SJCRH30 (cell line): ENCODE measurements at regions not wholly inside any gene's neighbourhood (a gene's known extent, or its start where the extent isn't known, plus 50 kb on each side); places are given as distances from the start of the nearest gene placed in this dataset.
"Not testable (repeated sequence)": the region's sequence is repeated elsewhere in the genome, so short reads cannot be mapped to it uniquely, and the experiment has no call there.

ENCODE experiments used
- DNase-seq, 2 experiments: peaks; one replicate each; pipeline ENCODE4 v3.0.0-alpha.2; 2015 to 2020
- H3K27ac ChIP-seq: fragments of 250-450 bp; sonication (Bioruptor Pico); 2 replicates; pipeline ENCODE4 v1.5.1; 2020; ENCODE audit warnings: mild to moderate bottlenecking, moderate library complexity
- H3K27me3 ChIP-seq: fragments of 250-450 bp; sonication (Bioruptor Pico); 2 replicates; pipeline ENCODE4 v1.5.1; 2020; ENCODE audit warnings: mild to moderate bottlenecking, moderate library complexity
- H3K36me3 ChIP-seq: fragments of 250-450 bp; sonication (Bioruptor Pico); 2 replicates; pipeline ENCODE4 v1.5.1; 2020; ENCODE audit warnings: mild to moderate bottlenecking, moderate library complexity
- H3K4me1 ChIP-seq: fragments of 250-450 bp; sonication (Bioruptor Pico); 2 replicates; pipeline ENCODE4 v1.5.1; 2020; ENCODE audit warnings: mild to moderate bottlenecking, moderate library complexity
- H3K4me3 ChIP-seq: fragments of 250-450 bp; sonication (Bioruptor Pico); 2 replicates; pipeline ENCODE4 v1.5.1; 2020; ENCODE audit warnings: mild to moderate bottlenecking, moderate library complexity
- H3K9me3 ChIP-seq: fragments of 250-450 bp; sonication (Bioruptor Pico); replicated peaks from 2 replicates; pipeline ENCODE4 v1.5.1; 2020; ENCODE audit warnings: mild to moderate bottlenecking, moderate library complexity

GRCh38 chr9:31848505-31849285, 535.7 kb upstream of the ACO1 start:
- no peaks in the 10 kb centered on the region for H3K4me1 ChIP-seq
- DNase-seq, result peak; percentile 26 to 32
- H3K27me3 ChIP-seq, result no peaks in the 10 kb centered on the region
- H3K4me3 ChIP-seq, result peak overlapping the region; percentile 46
- H3K27ac ChIP-seq, result peak overlapping the region; percentile 50
- H3K36me3 ChIP-seq, result no peaks in the 10 kb centered on the region
- H3K9me3 ChIP-seq, result no peaks in the 10 kb centered on the region

GRCh38 chr9:31854187-31854586, 530.3 kb upstream of the ACO1 start:
- Histone ChIP-seq H3K27ac (no peak overlapping the region), H3K4me1 (no peaks in the 10 kb centered on the region), H3K4me3 (no peak overlapping the region), H3K36me3 (no peaks in the 10 kb centered on the region), H3K27me3 (no peaks in the 10 kb centered on the region), H3K9me3 (no peaks in the 10 kb centered on the region)
- no peak for DNase-seq

DNA sequence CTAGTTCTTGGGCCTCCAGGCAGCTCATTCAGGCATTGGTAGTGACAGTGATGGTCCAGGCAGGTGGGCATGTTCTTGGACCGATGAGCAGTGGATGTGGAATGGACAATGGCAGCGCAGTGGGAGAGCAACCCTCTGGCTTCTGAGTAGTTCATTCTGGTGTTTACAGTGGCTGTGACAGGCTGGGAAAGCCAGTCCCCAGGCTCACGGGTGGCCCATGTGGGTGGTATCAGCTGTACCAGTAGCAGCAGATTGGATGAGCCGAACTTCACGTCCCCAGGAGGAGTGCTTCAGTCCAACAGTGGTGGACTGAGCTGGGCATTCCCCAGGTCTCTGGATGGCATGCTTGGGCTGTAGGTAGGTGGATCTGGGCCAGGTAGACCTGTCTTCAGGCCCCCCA, 515.6 kb upstream of the ACO1 start:
- Histone ChIP-seq H3K4me3 (no peak overlapping the region), H3K36me3 (no peaks in the 10 kb centered on the region), H3K27ac (no peak overlapping the region), H3K27me3 (no peaks in the 10 kb centered on the region), H3K4me1 (no peaks in the 10 kb centered on the region), H3K9me3 (no peaks in the 10 kb centered on the region)
- DNase-seq, result no peak

DNA sequence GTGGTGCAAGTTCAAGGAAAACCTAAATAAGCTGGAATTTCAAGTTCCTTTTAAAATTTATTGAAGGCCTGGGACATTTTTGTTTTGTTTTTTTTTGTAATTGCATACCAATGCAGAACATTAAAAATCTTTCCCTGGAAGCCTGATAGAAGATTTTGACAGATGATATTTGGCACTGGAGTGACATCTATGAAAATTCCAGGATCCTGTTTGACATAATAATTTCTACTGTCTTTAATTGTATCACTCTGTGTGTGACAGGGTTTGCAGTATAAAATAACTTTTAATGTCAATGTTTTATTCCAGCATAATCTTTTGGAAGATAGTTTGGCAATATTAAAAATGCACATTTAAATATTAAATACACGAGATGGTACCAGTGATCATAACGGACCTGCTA, 514.2 kb upstream of the ACO1 start:
- Histone ChIP-seq H3K4me1 (no peaks in the 10 kb centered on the region), H3K27ac (no peak overlapping the region), H3K4me3 (no peak overlapping the region), H3K9me3 (no peaks in the 10 kb centered on the region), H3K27me3 (no peaks in the 10 kb centered on the region), H3K36me3 (no peaks in the 10 kb centered on the region)
- no peak for DNase-seq

DNA sequence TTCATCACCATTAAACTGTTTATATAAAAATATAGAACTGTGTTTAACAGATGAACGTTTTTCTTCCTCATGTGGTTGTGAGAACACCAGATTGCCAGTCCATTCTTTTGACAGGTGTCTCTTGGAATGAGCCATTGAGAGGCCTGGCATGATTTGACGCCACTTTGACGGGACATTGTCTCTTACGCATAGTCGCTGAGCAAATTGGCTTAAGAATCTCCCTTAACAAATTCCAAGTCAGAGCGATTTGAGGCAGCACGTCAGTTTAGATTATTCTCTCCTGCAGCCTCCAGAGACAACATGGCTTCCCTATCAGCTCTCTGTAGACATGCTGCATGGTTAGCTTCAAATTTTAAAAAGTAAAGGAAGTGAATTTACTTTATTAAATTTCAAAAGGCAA, 510.7 kb upstream of the ACO1 start:
- Histone ChIP-seq H3K4me1 (no peaks in the 10 kb centered on the region), H3K9me3 (no peaks in the 10 kb centered on the region), H3K27me3 (no peaks in the 10 kb centered on the region), H3K27ac (no peak overlapping the region), H3K4me3 (no peak overlapping the region), H3K36me3 (no peaks in the 10 kb centered on the region)
- DNase-seq, result no peak

- no peak overlapping the region for H3K27ac ChIP-seq
- H3K4me3 ChIP-seq, result no peak overlapping the region
- no peaks in the 10 kb centered on the region for H3K27me3 ChIP-seq
- no peaks in the 10 kb centered on the region for H3K4me1 ChIP-seq
- DNase-seq, result no peak
- no peaks in the 10 kb centered on the region for H3K9me3 ChIP-seq
- no peaks in the 10 kb centered on the region for H3K36me3 ChIP-seq
Observed at GRCh38 chr9:31894008-31894407, 490.4 kb upstream of the ACO1 start.

- Histone ChIP-seq H3K4me3 (no peak overlapping the region), H3K36me3 (no peaks in the 10 kb centered on the region), H3K27ac (no peak overlapping the region), H3K4me1 (no peaks in the 10 kb centered on the region), H3K27me3 (no peaks in the 10 kb centered on the region), H3K9me3 (no peaks in the 10 kb centered on the region)
- peak; percentile 3 to 9 for DNase-seq
Observed at GRCh38 chr9:31908158-31908890, 476.1 kb upstream of the ACO1 start.

DNA sequence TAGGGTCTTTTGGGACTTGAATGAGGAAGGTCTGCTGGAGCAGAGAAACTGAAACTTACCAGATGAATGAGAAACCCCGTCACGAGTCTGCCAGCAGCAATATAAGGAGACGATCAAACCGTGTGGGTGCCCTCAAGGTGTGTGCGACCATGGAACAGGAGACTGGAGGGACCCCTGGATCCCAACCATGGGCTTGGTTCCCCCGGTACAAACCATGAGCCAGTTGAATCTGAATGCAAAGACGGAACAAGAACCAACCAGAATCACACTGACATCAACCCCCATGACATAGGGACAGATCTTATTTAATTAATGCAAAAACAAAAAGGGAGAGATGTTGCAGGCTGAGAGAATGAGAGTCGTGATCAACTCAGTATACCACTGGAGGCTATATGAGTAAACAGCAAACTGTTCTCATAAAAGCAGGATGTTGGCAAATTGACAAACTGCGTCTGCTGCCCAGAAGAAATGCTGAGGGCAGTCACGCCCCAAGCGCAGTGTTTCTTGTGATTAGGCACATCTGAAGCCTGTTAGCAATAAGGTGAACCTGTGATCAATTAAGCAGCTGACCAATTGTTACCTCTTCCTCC, 475.5 kb upstream of the ACO1 start:
- DNase-seq, result no peak
- Histone ChIP-seq H3K4me3 (no peak overlapping the region), H3K27ac (no peak overlapping the region), H3K27me3 (no peaks in the 10 kb centered on the region), H3K9me3 (no peaks in the 10 kb centered on the region), H3K4me1 (no peaks in the 10 kb centered on the region), H3K36me3 (no peaks in the 10 kb centered on the region)

- DNase-seq, result no peak
- H3K4me1 ChIP-seq, result no peaks in the 10 kb centered on the region
- H3K27ac ChIP-seq, result no peak overlapping the region
- no peak overlapping the region for H3K4me3 ChIP-seq
- H3K27me3 ChIP-seq, result no peaks in the 10 kb centered on the region
- no peaks in the 10 kb centered on the region for H3K9me3 ChIP-seq
- H3K36me3 ChIP-seq, result no peaks in the 10 kb centered on the region
Observed at GRCh38 chr9:31912636-31913035, 471.8 kb upstream of the ACO1 start.

- DNase-seq, result no peak
- Histone ChIP-seq H3K4me1 (no peaks in the 10 kb centered on the region), H3K4me3 (no peak overlapping the region), H3K36me3 (no peaks in the 10 kb centered on the region), H3K9me3 (no peaks in the 10 kb centered on the region), H3K27me3 (no peaks in the 10 kb centered on the region), H3K27ac (no peak overlapping the region)
Observed at GRCh38 chr9:31916591-31917241, 467.7 kb upstream of the ACO1 start.

DNA sequence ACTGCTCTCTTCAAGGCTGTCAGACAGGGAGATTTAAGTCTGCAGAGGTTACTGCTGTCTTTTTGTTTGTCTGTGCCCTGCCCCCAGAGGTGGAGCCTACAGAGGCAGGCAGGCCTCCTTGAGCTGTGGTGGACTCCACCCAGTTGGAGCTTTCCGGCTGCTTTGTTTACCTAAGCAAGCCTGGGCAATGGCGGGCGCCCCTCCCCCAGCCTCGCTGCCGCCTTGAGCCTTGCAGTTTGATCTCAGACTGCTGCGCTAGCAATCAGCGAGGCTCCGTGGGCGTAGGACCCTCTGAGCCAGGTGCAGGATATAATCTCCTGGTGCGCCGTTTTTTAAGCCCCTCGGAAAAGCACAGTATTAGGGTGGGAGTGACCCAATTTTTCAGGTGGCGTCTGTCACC, 446.7 kb upstream of the ACO1 start:
- H3K27ac ChIP-seq, H3K9me3 ChIP-seq, H3K36me3 ChIP-seq, H3K4me1 ChIP-seq, H3K4me3 ChIP-seq, H3K27me3 ChIP-seq, DNase-seq: not testable (repeated sequence)

GRCh38 chr9:31950756-31951155, 433.7 kb upstream of the ACO1 start:
- Histone ChIP-seq H3K27ac (no peak overlapping the region), H3K4me1 (no peaks in the 10 kb centered on the region), H3K4me3 (no peak overlapping the region), H3K27me3 (no peaks in the 10 kb centered on the region), H3K36me3 (no peaks in the 10 kb centered on the region), H3K9me3 (no peaks in the 10 kb centered on the region)
- DNase-seq, result no peak

GRCh38 chr9:31958572-31958971, 425.9 kb upstream of the ACO1 start:
- Histone ChIP-seq H3K36me3 (no peaks in the 10 kb centered on the region), H3K4me1 (no peaks in the 10 kb centered on the region), H3K27me3 (no peaks in the 10 kb centered on the region), H3K4me3 (no peak overlapping the region), H3K27ac (no peak overlapping the region), H3K9me3 (no peaks in the 10 kb centered on the region)
- DNase-seq, result no peak

DNA sequence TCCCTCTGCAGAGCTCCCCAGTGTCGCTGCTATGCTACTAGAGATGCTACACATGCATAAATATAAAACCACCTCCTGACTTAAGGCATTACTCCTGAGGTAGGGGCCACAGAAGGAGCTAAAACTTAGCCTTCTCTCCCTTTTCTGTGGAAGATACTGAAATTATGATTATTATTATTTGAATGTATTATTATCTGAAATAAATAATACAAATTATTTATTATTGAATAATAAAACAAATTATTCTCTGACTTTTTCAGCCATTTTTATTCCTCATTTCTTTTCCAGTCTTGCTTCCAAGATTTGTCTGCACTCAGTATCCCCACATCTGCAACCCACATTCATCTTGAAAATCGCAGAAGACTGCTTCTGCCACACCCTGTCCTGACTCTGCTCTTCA, 414.9 kb upstream of the ACO1 start:
- no peak overlapping the region for H3K27ac ChIP-seq
- DNase-seq, result no peak
- H3K9me3 ChIP-seq, result no peaks in the 10 kb centered on the region
- H3K4me3 ChIP-seq, result no peak overlapping the region
- no peaks in the 10 kb centered on the region for H3K4me1 ChIP-seq
- H3K36me3 ChIP-seq, result no peaks in the 10 kb centered on the region
- no peaks in the 10 kb centered on the region for H3K27me3 ChIP-seq

DNA sequence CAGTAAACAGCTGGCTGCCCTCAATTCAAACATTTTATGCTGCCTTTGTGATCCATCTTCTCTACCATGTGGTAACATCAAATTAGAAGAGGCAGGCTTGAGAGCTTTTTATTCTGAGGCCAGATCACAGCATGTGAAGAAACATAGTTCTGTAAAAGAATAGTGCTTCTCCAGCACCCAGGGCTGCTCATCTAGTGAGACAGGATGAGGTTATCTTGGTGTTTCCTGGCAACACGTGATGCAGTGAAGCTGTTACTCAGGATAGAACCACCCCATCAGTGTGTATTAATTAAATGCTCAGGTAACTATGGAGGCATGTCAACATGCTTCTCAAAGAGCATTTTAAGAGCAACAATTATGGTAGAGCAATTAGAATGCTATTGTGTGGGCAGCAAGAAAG, 400.5 kb upstream of the ACO1 start:
- 0 out of 2 replicates have a peak, but pooled peaks cover 3% of the 10 kb centered on the region for H3K9me3 ChIP-seq

More for the DNA sequence above, 400.5 kb upstream of the ACO1 start:
- no peaks in the 10 kb centered on the region for H3K27me3 ChIP-seq
- H3K27ac ChIP-seq, result no peak overlapping the region
- no peaks in the 10 kb centered on the region for H3K36me3 ChIP-seq
- no peak for DNase-seq
- H3K4me3 ChIP-seq, result no peak overlapping the region
- H3K4me1 ChIP-seq, result no peaks in the 10 kb centered on the region
